Liver (tissue), 8 donors: ENCODE measurements at regions not wholly inside any gene's neighbourhood (a gene's known extent, or its start where the extent isn't known, plus 50 kb on each side); places are given as distances from the start of the nearest gene placed in this dataset.

Source experiments
- DNase-seq: peaks from one replicate; pipeline ENCODE4 v3.0.0-alpha.2; 2017; ENCODE audit warnings: low spot score
- H3K27ac ChIP-seq, 2 donors: one replicate each; pipeline ENCODE4 v1.7.0; 2013; ENCODE audit warnings: inconsistent platforms in 2 of 2, low read length in 2 of 2, control low read depth in 1 of 2, low read depth in 1 of 2, mild to moderate bottlenecking in 1 of 2
- H3K27me3 ChIP-seq, 4 donors: one replicate each; pipeline versions ENCODE4 v1.6.1 to v1.7.0; 2013; ENCODE audit warnings: low read length in 3 of 4, inconsistent platforms in 1 of 4, mild to moderate bottlenecking in 1 of 4, moderate library complexity in 1 of 4; ENCODE audit not compliant: control insufficient read depth in 4 of 4, insufficient read depth in 4 of 4
- H3K36me3 ChIP-seq, 4 donors: one replicate each; pipeline versions ENCODE4 v1.6.1 to v1.7.0; 2013; ENCODE audit warnings: low read length in 3 of 4, mild to moderate bottlenecking in 3 of 4, low read depth in 1 of 4, moderate library complexity in 1 of 4; ENCODE audit not compliant: control insufficient read depth in 4 of 4, insufficient read depth in 3 of 4
- H3K4me1 ChIP-seq, 4 donors: one replicate each; pipeline versions ENCODE4 v1.6.1 to v1.7.0; 2013; ENCODE audit warnings: low read length in 3 of 4, mild to moderate bottlenecking in 3 of 4, moderate library complexity in 1 of 4; ENCODE audit not compliant: control insufficient read depth in 4 of 4, insufficient read depth in 4 of 4
- H3K4me3 ChIP-seq, 3 donors: one replicate each; pipeline versions ENCODE4 v1.6.1 to v1.7.0; 2013; ENCODE audit warnings: low read length in 3 of 3, control low read depth in 1 of 3, low read depth in 1 of 3, mild to moderate bottlenecking in 1 of 3
- H3K9ac ChIP-seq, 2 donors: one replicate each; pipeline ENCODE4 v1.7.0; 2013; ENCODE audit warnings: low read length in 2 of 2, mild to moderate bottlenecking in 2 of 2, moderate library complexity in 2 of 2, control low read depth in 1 of 2, low read depth in 1 of 2
- H3K9me3 ChIP-seq, 4 donors: one replicate each; pipeline versions ENCODE4 v1.6.1 to v1.7.0; 2013; ENCODE audit warnings: low read length in 3 of 4; ENCODE audit not compliant: control insufficient read depth in 4 of 4
- ATF3 ChIP-seq: IDR thresholded peaks from 2 replicates; pipeline ENCODE4 v1.6.1; 2016; ENCODE audit warnings: antibody characterized with exemption
- CTCF ChIP-seq: fragments of 150-350 bp; IDR thresholded peaks from 2 replicates; pipeline ENCODE4 v1.5.1; 2017; ENCODE audit warnings: improper control_type of control experiment, low read depth, low read length; ENCODE audit not compliant: missing input control
- EGR1 ChIP-seq, 2 donors: IDR thresholded peaks; 2 replicates each; pipeline ENCODE4 v1.6.1; 2016 to 2018; ENCODE audit warnings: antibody characterized with exemption in 2 of 2, low read depth in 2 of 2
- FOXA1 ChIP-seq: IDR thresholded peaks from 2 replicates; pipeline ENCODE4 v1.6.1; 2016; ENCODE audit warnings: antibody characterized with exemption
- FOXA2 ChIP-seq: IDR thresholded peaks from 2 replicates; pipeline ENCODE4 v1.6.1; 2016; ENCODE audit warnings: antibody characterized with exemption
- GABPA ChIP-seq, 2 donors: IDR thresholded peaks in 1 of 2; conservative IDR thresholded peaks in 1 of 2; 2 replicates each; pipeline ENCODE4 v1.6.1; 2016; ENCODE audit warnings: antibody characterized with exemption in 2 of 2, mild to moderate bottlenecking in 1 of 2, moderate library complexity in 1 of 2
- HNF4A ChIP-seq, 2 donors: conservative IDR thresholded peaks; 2 replicates each; pipeline ENCODE4 v1.6.1; 2016; ENCODE audit warnings: antibody characterized with exemption in 2 of 2, mild to moderate bottlenecking in 2 of 2
- HNF4G ChIP-seq: IDR thresholded peaks from 2 replicates; pipeline ENCODE4 v1.6.1; 2016; ENCODE audit warnings: antibody characterized with exemption
- JUND ChIP-seq, 2 donors: IDR thresholded peaks; 2 replicates each; pipeline ENCODE4 v1.6.1; 2016; ENCODE audit warnings: antibody characterized with exemption in 2 of 2
- MAX ChIP-seq: IDR thresholded peaks from 2 replicates; pipeline ENCODE4 v1.6.1; 2016; ENCODE audit warnings: antibody characterized with exemption
- NR2F2 ChIP-seq: IDR thresholded peaks from 2 replicates; pipeline ENCODE4 v1.6.1; 2016; ENCODE audit warnings: antibody characterized with exemption
- RAD21 ChIP-seq, 2 donors: IDR thresholded peaks; 2 replicates each; pipeline ENCODE4 v1.6.1; 2016; ENCODE audit warnings: antibody characterized with exemption in 2 of 2, mild to moderate bottlenecking in 2 of 2
- REST ChIP-seq: IDR thresholded peaks from 2 replicates; pipeline ENCODE4 v1.6.1; 2016; ENCODE audit warnings: antibody characterized with exemption, mild to moderate bottlenecking
- RXRA ChIP-seq, 2 donors: IDR thresholded peaks; 2 replicates each; pipeline ENCODE4 v1.6.1; 2017 to 2018; ENCODE audit warnings: antibody characterized with exemption in 2 of 2, mild to moderate bottlenecking in 1 of 2
- SP1 ChIP-seq: IDR thresholded peaks from 2 replicates; pipeline ENCODE4 v1.6.1; 2018; ENCODE audit warnings: antibody characterized with exemption, mild to moderate bottlenecking
- TAF1 ChIP-seq: conservative IDR thresholded peaks from 2 replicates; pipeline ENCODE4 v1.6.1; 2016; ENCODE audit warnings: antibody characterized with exemption, mild to moderate bottlenecking
- YY1 ChIP-seq: IDR thresholded peaks from 2 replicates; pipeline ENCODE4 v1.6.1; 2016; ENCODE audit warnings: antibody characterized with exemption, mild to moderate bottlenecking
- ZBTB33 ChIP-seq: IDR thresholded peaks from 2 replicates; pipeline ENCODE4 v1.6.1; 2016; ENCODE audit warnings: antibody characterized with exemption
- WGBS: extraction: QIAGEN DNeasy Blood & Tissue Kit; methylation state at CpG from one replicate; pipeline ENCODE4 v1.1.7; 2013; 5-methylcytosine and 5-hydroxymethylcytosine counted together
- donor health status: healthy.
- donor health status: healthy.
- donor health status: healthy.
- donor health status: healthy.
- donor health status: healthy.

GRCh38 chr22:49298834-49299750 lies 528.6 kb downstream of the BRD1 start:
- H3K9me3 ChIP-seq, result no peaks in the 10 kb centered on the region
- no peaks in the 10 kb centered on the region for H3K4me1 ChIP-seq
- H3K27ac ChIP-seq, result no peak overlapping the region
- no peak overlapping the region for H3K4me3 ChIP-seq
- no peak for TF ChIP-seq SP1
- TF ChIP-seq HNF4G, result no peak
- no peak for TF ChIP-seq YY1
- TF ChIP-seq FOXA2, result no peak
- TF ChIP-seq NR2F2, result no peak
- no peak for TF ChIP-seq CTCF
- TF ChIP-seq RXRA (IDR thresholded peaks at IDR 0.05), result no peak
- TF ChIP-seq MAX, result no peak
- TF ChIP-seq GABPA (IDR thresholded peaks at IDR 0.05 in 1 of 2, conservative IDR thresholded peaks at IDR 0.05 in 1 of 2), result no peak
- no peak for TF ChIP-seq HNF4A (conservative IDR thresholded peaks at IDR 0.05)
- no peak for TF ChIP-seq FOXA1
- no peak for TF ChIP-seq ZBTB33
- TF ChIP-seq EGR1 (IDR thresholded peaks at IDR 0.05; ENCODE audit: low read depth in 2 of 2), result no peak
- TF ChIP-seq TAF1, result no peak
- TF ChIP-seq JUND (IDR thresholded peaks at IDR 0.05), result no peak
- no peak for TF ChIP-seq ATF3
- TF ChIP-seq RAD21 (IDR thresholded peaks at IDR 0.05), result no peak
- TF ChIP-seq REST, result no peak
- H3K27me3 ChIP-seq, result no peaks in the 10 kb centered on the region
- WGBS, result 87% methylated on average over 34 of the region's 34 CpGs
- H3K36me3 ChIP-seq, result no peaks in the 10 kb centered on the region
- DNase-seq, result peak; percentile 10
- H3K9ac ChIP-seq, result no peak overlapping the region
